GM23338 (cell line): ENCODE measurements at regions not wholly inside any gene's neighbourhood (a gene's known extent, or its start where the extent isn't known, plus 50 kb on each side); places are given as distances from the start of the nearest gene placed in this dataset.
A peak's percentile ranks its signal among the peaks of the same experiment; 100 is the strongest.

Source experiments
- ATAC-seq: fragments of 200-7000 bp; cut with Tn5 transposase; 3 replicates; pipeline ENCODE4 v1.9.1; 2020
- DNase-seq: peaks from one replicate; pipeline ENCODE4 v3.0.0-alpha.2; 2015; ENCODE audit warnings: low spot score
- H2AFZ ChIP-seq: fragments of 200-600 bp; sonication (generic); 2 replicates; pipeline ENCODE4 v1.8.0; 2016; ENCODE audit warnings: antibody characterized with exemption, mild to moderate bottlenecking, moderate library complexity
- H3F3A ChIP-seq: fragments of 200-600 bp; sonication (generic); replicated peaks from 2 replicates; pipeline ENCODE4 v1.8.0; 2017; ENCODE audit warnings: antibody characterized with exemption, mixed run types, low read depth
- H3K27ac ChIP-seq: fragments of 200-600 bp; sonication (generic); 2 replicates; pipeline ENCODE4 v1.6.1; 2016; ENCODE audit warnings: low read depth
- H3K27me3 ChIP-seq: fragments of 200-600 bp; sonication (generic); 2 replicates; pipeline ENCODE4 v1.8.0; 2016; ENCODE audit warnings: mild to moderate bottlenecking, mixed run types, moderate library complexity; ENCODE audit not compliant: insufficient read depth
- H3K36me3 ChIP-seq: fragments of 200-600 bp; sonication (generic); 2 replicates; pipeline ENCODE4 v1.8.0; 2016; ENCODE audit warnings: mild to moderate bottlenecking; ENCODE audit not compliant: insufficient read depth
- H3K4me1 ChIP-seq: fragments of 200-600 bp; sonication (generic); 2 replicates; pipeline ENCODE4 v1.8.0; 2016; ENCODE audit warnings: mild to moderate bottlenecking, moderate library complexity; ENCODE audit not compliant: insufficient read depth
- H3K4me2 ChIP-seq: fragments of 200-600 bp; sonication (generic); 2 replicates; pipeline ENCODE4 v1.7.1; 2017; ENCODE audit warnings: mixed run types
- H3K4me3 ChIP-seq: fragments of 200-600 bp; sonication (generic); 2 replicates; pipeline ENCODE4 v1.6.1; 2016; ENCODE audit warnings: mixed run types
- H3K79me2 ChIP-seq: fragments of 200-600 bp; sonication (generic); replicated peaks from 2 replicates; pipeline ENCODE4 v1.8.0; 2017; ENCODE audit warnings: mild to moderate bottlenecking; ENCODE audit not compliant: insufficient read depth
- H3K9me2 ChIP-seq: fragments of 200-600 bp; sonication (generic); 2 replicates; pipeline ENCODE4 v1.8.0; 2017; ENCODE audit not compliant: insufficient read depth
- H4K20me1 ChIP-seq: fragments of 200-600 bp; sonication (generic); replicated peaks from 2 replicates; pipeline ENCODE4 v1.8.0; 2017; ENCODE audit warnings: mild to moderate bottlenecking; ENCODE audit not compliant: insufficient read depth
- H3K27ac Mint-ChIP-seq: 2 replicates; pipeline ENCODE4 v1.8.0; 2020; ENCODE audit warnings: inconsistent platforms, mild to moderate bottlenecking, moderate library complexity, mixed read lengths
- H3K27me3 Mint-ChIP-seq: 3 replicates; pipeline ENCODE4 v1.8.0; 2022; ENCODE audit warnings: low read depth, mild to moderate bottlenecking, moderate library complexity, mixed read lengths, inconsistent platforms; ENCODE audit not compliant: insufficient read depth, poor library complexity
- H3K36me3 Mint-ChIP-seq: 3 replicates; pipeline ENCODE4 v1.8.0; 2021; ENCODE audit warnings: low read depth, mild to moderate bottlenecking, inconsistent platforms, moderate library complexity, mixed read lengths
- H3K4me1 Mint-ChIP-seq: 3 replicates; pipeline ENCODE4 v1.8.0; 2020; ENCODE audit warnings: mild to moderate bottlenecking, inconsistent platforms, mixed read lengths
- H3K4me3 Mint-ChIP-seq: 3 replicates; pipeline ENCODE4 v1.8.0; 2021; ENCODE audit warnings: moderate library complexity, mild to moderate bottlenecking, inconsistent platforms, mixed read lengths
- H3K9me3 Mint-ChIP-seq: 3 replicates; pipeline ENCODE4 v1.8.0; 2020; ENCODE audit warnings: moderate library complexity, mild to moderate bottlenecking, inconsistent platforms, mixed read lengths
- CREB1 ChIP-seq: fragments of 250-450 bp; sonication (Bioruptor Pico); IDR thresholded peaks from 2 replicates; pipeline ENCODE4 v1.5.0; 2020; ENCODE audit warnings: low read depth, mild to moderate bottlenecking, moderate library complexity
- EZH2 ChIP-seq: fragments of 200-600 bp; sonication (generic); IDR thresholded peaks from one replicate; pipeline ENCODE4 v1.8.0; 2017; ENCODE audit warnings: antibody characterized with exemption, mild to moderate bottlenecking, low read depth; ENCODE audit not compliant: unreplicated experiment
- EZH2phosphoT487 ChIP-seq: fragments of 200-600 bp; sonication (generic); IDR thresholded peaks from one replicate; pipeline ENCODE4 v1.8.1; 2018; ENCODE audit warnings: antibody characterized with exemption; ENCODE audit not compliant: unreplicated experiment
- JUNB ChIP-seq: IDR thresholded peaks from one replicate; pipeline ENCODE4 v1.6.1; 2016; ENCODE audit warnings: antibody characterized with exemption; ENCODE audit not compliant: unreplicated experiment
- NANOG ChIP-seq: IDR thresholded peaks from 2 replicates; pipeline ENCODE4 v1.6.1; 2016; ENCODE audit warnings: antibody characterized with exemption, borderline replicate concordance
- STAT1 ChIP-seq: IDR thresholded peaks from one replicate; pipeline ENCODE4 v1.6.1; 2016; ENCODE audit warnings: antibody characterized with exemption; ENCODE audit not compliant: unreplicated experiment
- TF ChIP-seq, protein P1 (sequence below): fragments of 250-450 bp; sonication (Bioruptor Pico); IDR thresholded peaks from 2 replicates; pipeline ENCODE4 v1.5.0; 2020; ENCODE audit warnings: mild to moderate bottlenecking, moderate library complexity
- TF ChIP-seq, protein P2 (sequence below), 2 experiments: fragments of 200-600 bp in 1 of 2; sonication (generic) in 1 of 2; conservative IDR thresholded peaks; 2 replicates each; pipeline versions ENCODE4 v1.5.1 to v1.6.1; 2016 to 2017; ENCODE audit warnings: antibody characterized with exemption in 2 of 2, low read depth in 2 of 2, mild to moderate bottlenecking in 2 of 2, moderate library complexity in 1 of 2
- TF ChIP-seq, protein P3 (sequence below): IDR thresholded peaks from one replicate; pipeline ENCODE4 v1.6.1; 2018; ENCODE audit warnings: antibody characterized with exemption; ENCODE audit not compliant: unreplicated experiment

DNA sequence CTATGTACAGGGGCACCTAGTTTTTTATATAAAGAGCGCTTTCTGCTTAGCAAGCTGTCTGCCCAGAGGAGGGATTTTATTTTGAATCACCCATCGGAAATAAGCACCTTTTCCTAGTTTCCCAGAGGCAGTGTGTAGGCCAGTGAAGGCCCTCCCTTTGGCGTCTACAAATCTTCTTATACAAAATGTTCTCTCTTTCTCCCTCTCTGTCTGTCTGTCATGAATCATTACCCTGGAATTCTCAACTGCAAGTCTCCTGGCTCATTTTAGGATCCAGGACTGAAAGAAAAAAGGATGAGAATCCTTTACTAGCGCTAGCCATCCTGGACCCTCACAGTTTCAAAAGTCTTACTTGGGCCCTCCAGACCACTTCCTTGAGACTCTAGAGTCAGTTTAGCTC is 728.1 kb downstream of the OTOL1 start:
- H3K36me3 Mint-ChIP-seq, result peaks cover 9% of the 10 kb centered on the region
- Histone ChIP-seq H3K27me3 (no peaks in the 10 kb centered on the region), H3K9me2 (0 out of 2 replicates have a peak, but pooled peaks cover 4% of the 10 kb centered on the region), H4K20me1 (no peaks in the 10 kb centered on the region), H3K36me3 (no peaks in the 10 kb centered on the region), H3K4me1 (no peaks in the 10 kb centered on the region), H3K79me2 (no peaks in the 10 kb centered on the region), H3F3A (no peaks in the 10 kb centered on the region), H3K4me2 (no peak overlapping the region), H3K27ac (no peak overlapping the region), H3K4me3 (no peak overlapping the region), H2AFZ (peak overlapping the region; percentile 52; the same call in 1 of the 2 replicates)
- DNase-seq, result no peak
- H3K27ac Mint-ChIP-seq, result no peak overlapping the region
- TF ChIP-seq, protein P1, sequence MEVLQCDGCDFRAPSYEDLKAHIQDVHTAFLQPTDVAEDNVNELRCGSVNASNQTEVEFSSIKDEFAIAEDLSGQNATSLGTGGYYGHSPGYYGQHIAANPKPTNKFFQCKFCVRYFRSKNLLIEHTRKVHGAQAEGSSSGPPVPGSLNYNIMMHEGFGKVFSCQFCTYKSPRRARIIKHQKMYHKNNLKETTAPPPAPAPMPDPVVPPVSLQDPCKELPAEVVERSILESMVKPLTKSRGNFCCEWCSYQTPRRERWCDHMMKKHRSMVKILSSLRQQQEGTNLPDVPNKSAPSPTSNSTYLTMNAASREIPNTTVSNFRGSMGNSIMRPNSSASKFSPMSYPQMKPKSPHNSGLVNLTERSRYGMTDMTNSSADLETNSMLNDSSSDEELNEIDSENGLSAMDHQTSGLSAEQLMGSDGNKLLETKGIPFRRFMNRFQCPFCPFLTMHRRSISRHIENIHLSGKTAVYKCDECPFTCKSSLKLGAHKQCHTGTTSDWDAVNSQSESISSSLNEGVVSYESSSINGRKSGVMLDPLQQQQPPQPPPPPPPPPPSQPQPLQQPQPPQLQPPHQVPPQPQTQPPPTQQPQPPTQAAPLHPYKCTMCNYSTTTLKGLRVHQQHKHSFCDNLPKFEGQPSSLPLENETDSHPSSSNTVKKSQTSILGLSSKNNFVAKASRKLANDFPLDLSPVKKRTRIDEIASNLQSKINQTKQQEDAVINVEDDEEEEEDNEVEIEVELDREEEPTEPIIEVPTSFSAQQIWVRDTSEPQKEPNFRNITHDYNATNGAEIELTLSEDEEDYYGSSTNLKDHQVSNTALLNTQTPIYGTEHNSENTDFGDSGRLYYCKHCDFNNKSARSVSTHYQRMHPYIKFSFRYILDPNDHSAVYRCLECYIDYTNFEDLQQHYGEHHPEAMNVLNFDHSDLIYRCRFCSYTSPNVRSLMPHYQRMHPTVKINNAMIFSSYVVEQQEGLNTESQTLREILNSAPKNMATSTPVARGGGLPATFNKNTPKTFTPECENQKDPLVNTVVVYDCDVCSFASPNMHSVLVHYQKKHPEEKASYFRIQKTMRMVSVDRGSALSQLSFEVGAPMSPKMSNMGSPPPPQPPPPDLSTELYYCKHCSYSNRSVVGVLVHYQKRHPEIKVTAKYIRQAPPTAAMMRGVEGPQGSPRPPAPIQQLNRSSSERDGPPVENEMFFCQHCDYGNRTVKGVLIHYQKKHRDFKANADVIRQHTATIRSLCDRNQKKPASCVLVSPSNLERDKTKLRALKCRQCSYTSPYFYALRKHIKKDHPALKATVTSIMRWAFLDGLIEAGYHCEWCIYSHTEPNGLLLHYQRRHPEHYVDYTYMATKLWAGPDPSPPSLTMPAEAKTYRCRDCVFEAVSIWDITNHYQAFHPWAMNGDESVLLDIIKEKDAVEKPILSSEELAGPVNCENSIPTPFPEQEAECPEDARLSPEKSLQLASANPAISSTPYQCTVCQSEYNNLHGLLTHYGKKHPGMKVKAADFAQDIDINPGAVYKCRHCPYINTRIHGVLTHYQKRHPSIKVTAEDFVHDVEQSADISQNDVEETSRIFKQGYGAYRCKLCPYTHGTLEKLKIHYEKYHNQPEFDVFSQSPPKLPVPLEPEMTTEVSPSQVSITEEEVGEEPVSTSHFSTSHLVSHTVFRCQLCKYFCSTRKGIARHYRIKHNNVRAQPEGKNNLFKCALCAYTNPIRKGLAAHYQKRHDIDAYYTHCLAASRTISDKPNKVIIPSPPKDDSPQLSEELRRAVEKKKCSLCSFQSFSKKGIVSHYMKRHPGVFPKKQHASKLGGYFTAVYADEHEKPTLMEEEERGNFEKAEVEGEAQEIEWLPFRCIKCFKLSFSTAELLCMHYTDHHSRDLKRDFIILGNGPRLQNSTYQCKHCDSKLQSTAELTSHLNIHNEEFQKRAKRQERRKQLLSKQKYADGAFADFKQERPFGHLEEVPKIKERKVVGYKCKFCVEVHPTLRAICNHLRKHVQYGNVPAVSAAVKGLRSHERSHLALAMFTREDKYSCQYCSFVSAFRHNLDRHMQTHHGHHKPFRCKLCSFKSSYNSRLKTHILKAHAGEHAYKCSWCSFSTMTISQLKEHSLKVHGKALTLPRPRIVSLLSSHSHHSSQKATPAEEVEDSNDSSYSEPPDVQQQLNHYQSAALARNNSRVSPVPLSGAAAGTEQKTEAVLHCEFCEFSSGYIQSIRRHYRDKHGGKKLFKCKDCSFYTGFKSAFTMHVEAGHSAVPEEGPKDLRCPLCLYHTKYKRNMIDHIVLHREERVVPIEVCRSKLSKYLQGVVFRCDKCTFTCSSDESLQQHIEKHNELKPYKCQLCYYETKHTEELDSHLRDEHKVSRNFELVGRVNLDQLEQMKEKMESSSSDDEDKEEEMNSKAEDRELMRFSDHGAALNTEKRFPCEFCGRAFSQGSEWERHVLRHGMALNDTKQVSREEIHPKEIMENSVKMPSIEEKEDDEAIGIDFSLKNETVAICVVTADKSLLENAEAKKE, result no peak
- no peak for TF ChIP-seq NANOG
- TF ChIP-seq, protein P2, sequence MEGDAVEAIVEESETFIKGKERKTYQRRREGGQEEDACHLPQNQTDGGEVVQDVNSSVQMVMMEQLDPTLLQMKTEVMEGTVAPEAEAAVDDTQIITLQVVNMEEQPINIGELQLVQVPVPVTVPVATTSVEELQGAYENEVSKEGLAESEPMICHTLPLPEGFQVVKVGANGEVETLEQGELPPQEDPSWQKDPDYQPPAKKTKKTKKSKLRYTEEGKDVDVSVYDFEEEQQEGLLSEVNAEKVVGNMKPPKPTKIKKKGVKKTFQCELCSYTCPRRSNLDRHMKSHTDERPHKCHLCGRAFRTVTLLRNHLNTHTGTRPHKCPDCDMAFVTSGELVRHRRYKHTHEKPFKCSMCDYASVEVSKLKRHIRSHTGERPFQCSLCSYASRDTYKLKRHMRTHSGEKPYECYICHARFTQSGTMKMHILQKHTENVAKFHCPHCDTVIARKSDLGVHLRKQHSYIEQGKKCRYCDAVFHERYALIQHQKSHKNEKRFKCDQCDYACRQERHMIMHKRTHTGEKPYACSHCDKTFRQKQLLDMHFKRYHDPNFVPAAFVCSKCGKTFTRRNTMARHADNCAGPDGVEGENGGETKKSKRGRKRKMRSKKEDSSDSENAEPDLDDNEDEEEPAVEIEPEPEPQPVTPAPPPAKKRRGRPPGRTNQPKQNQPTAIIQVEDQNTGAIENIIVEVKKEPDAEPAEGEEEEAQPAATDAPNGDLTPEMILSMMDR (conservative IDR thresholded peaks at IDR 0.05; ENCODE audit: low read depth in 2 of 2), result no peak
- TF ChIP-seq, protein P3, sequence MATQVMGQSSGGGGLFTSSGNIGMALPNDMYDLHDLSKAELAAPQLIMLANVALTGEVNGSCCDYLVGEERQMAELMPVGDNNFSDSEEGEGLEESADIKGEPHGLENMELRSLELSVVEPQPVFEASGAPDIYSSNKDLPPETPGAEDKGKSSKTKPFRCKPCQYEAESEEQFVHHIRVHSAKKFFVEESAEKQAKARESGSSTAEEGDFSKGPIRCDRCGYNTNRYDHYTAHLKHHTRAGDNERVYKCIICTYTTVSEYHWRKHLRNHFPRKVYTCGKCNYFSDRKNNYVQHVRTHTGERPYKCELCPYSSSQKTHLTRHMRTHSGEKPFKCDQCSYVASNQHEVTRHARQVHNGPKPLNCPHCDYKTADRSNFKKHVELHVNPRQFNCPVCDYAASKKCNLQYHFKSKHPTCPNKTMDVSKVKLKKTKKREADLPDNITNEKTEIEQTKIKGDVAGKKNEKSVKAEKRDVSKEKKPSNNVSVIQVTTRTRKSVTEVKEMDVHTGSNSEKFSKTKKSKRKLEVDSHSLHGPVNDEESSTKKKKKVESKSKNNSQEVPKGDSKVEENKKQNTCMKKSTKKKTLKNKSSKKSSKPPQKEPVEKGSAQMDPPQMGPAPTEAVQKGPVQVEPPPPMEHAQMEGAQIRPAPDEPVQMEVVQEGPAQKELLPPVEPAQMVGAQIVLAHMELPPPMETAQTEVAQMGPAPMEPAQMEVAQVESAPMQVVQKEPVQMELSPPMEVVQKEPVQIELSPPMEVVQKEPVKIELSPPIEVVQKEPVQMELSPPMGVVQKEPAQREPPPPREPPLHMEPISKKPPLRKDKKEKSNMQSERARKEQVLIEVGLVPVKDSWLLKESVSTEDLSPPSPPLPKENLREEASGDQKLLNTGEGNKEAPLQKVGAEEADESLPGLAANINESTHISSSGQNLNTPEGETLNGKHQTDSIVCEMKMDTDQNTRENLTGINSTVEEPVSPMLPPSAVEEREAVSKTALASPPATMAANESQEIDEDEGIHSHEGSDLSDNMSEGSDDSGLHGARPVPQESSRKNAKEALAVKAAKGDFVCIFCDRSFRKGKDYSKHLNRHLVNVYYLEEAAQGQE, result no peak
- TF ChIP-seq EZH2, result no peak
- TF ChIP-seq EZH2phosphoT487, result no peak
- TF ChIP-seq STAT1, result no peak
- TF ChIP-seq CREB1 (CRISPR knock-in tag), result no peak
- TF ChIP-seq JUNB, result no peak
- no peaks in the 10 kb centered on the region for H3K27me3 Mint-ChIP-seq
- ATAC-seq, result no peak
- H3K4me3 Mint-ChIP-seq, result no peak overlapping the region
- H3K9me3 Mint-ChIP-seq, result peaks cover 7% of the 10 kb centered on the region; the same call in 2 of the 3 replicates
- H3K4me1 Mint-ChIP-seq, result peaks cover 3% of the 10 kb centered on the region; the same call in 1 of the 3 replicates
